ENCODE measurements at regions not wholly inside any gene's neighbourhood (a gene's known extent, or its start where the extent isn't known, plus 50 kb on each side); places are given as distances from the start of the nearest gene placed in this dataset.

DNA sequence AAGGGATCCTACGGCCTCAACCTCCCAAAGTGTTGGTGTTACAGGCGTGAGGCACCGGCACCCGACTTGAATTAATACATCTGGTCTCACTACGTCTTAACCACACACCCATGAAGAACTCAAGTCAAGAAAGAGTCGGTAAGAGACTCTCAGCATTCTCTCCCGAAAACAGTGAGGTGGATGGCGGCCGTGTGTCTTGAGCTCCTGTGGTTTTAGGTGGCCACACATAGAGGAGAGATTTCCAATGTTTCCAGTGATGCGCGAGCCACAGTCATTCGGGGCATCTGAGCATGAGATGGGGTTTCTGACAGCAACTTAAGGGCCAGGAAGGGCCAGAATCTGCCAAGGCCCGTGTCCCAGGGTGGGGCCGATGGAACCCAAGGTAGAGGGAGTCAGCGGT is 766.4 kb upstream of the DEFB115 start:
- TF ChIP-seq CTCF (IDR thresholded peaks at IDR 0.05), result no peak

DNA sequence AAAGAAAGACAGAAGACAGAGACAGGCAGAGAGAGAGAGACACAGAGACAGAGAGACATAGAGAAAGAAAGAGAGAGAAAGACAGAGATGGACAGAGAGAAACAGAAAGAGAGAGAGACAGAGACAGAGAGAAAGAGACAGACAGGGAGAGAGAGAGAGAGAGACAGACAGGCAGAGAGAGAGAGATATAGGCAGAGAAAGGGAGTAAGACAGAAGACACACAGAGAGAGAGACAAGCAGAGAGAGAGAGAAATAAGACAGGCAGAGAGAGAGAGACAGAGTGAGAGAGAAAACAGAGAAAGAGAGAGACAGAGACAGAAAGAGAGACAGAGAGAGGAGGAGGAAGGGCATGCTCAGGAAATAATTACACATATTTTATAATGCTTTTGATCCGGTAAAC is 758.3 kb upstream of the DEFB115 start:
- no peak for TF ChIP-seq CTCF (IDR thresholded peaks at IDR 0.05)

DNA sequence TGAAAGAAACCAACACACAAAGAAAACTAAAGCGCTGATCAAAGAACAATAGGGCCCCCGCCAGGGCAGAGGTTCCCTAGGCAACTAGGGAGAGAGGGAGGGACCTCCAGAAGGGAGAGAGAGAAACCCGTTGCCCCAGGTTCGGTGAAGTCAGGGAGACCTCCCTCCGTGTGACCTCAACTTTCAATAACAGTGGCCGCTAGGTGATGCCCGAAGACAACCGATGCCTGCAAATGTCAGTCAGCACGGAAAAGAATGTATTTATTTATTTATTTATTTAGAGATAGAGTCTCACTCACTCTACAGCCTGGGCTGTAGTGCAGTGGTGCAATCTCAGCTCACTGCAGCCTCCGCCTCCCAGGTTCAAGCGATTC is 757.0 kb upstream of the DEFB115 start:
- peak; percentile 52 for TF ChIP-seq CTCF (IDR thresholded peaks at IDR 0.05)

- no peak for TF ChIP-seq CTCF (IDR thresholded peaks at IDR 0.05)
Measured at GRCh38 chr20:30500829-30501440, 756.5 kb upstream of the DEFB115 start.

DNA sequence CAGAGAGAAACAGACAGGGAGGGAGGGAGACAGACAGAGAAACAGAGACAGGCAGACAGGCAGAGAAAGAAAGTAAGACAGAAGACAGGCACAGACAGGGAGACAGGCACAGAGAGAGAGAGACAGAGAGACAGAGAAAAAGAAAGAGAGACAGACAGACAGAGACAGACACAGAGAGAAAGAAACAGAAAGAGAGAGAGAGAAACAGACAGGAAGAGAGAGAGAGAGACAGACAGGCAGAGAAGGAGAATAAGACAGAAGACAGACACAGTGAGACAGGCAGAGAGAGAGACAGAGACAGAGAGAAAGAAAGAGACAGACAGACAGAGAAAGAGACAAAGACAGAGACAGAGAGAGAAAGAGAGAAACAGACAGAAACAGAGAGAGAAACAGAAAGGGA is 754.8 kb upstream of the DEFB115 start:
- no peak for TF ChIP-seq CTCF (IDR thresholded peaks at IDR 0.05)

- TF ChIP-seq CTCF (IDR thresholded peaks at IDR 0.05), result no peak
Measured at GRCh38 chr20:30503992-30504570, 753.4 kb upstream of the DEFB115 start.

GRCh38 chr20:30505566-30505965 is 751.9 kb upstream of the DEFB115 start:
- no peak for TF ChIP-seq CTCF (IDR thresholded peaks at IDR 0.05)

DNA sequence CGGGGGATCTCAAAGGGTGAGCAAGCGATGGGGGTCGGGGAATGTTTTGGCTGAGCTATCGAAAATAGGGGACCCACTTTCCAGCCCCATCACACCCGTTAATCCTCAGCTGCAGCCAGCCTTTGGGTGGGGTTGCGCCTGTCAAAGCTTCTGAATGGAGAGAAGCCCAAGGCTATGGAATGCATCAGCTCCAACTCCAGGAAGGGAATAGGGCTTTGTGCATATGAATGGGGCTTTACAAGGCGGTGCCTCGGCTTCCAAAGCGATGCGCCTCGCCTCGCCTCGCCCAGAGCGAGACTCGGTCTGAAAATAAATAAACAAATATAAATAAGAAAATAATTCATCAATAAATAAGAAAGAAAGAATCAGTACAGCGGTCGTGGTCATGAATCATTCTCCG is 751.4 kb upstream of the DEFB115 start:
- TF ChIP-seq CTCF (IDR thresholded peaks at IDR 0.05), result no peak

Measured in LNCAP (cell line).